GM23338 (cell line): ENCODE measurements at regions not wholly inside any gene's neighbourhood (a gene's known extent, or its start where the extent isn't known, plus 50 kb on each side); places are given as distances from the start of the nearest gene placed in this dataset.

Experiments used
- ATAC-seq: fragments of 200-7000 bp; cut with Tn5 transposase; 3 replicates; pipeline ENCODE4 v1.9.1; 2020
- DNase-seq: peaks from one replicate; pipeline ENCODE4 v3.0.0-alpha.2; 2015; ENCODE audit warnings: low spot score
- H2AFZ ChIP-seq: fragments of 200-600 bp; sonication (generic); 2 replicates; pipeline ENCODE4 v1.8.0; 2016; ENCODE audit warnings: antibody characterized with exemption, mild to moderate bottlenecking, moderate library complexity
- H3F3A ChIP-seq: fragments of 200-600 bp; sonication (generic); replicated peaks from 2 replicates; pipeline ENCODE4 v1.8.0; 2017; ENCODE audit warnings: antibody characterized with exemption, mixed run types, low read depth
- H3K27ac ChIP-seq: fragments of 200-600 bp; sonication (generic); 2 replicates; pipeline ENCODE4 v1.6.1; 2016; ENCODE audit warnings: low read depth
- H3K27me3 ChIP-seq: fragments of 200-600 bp; sonication (generic); 2 replicates; pipeline ENCODE4 v1.8.0; 2016; ENCODE audit warnings: mild to moderate bottlenecking, mixed run types, moderate library complexity; ENCODE audit not compliant: insufficient read depth
- H3K36me3 ChIP-seq: fragments of 200-600 bp; sonication (generic); 2 replicates; pipeline ENCODE4 v1.8.0; 2016; ENCODE audit warnings: mild to moderate bottlenecking; ENCODE audit not compliant: insufficient read depth
- H3K4me1 ChIP-seq: fragments of 200-600 bp; sonication (generic); 2 replicates; pipeline ENCODE4 v1.8.0; 2016; ENCODE audit warnings: mild to moderate bottlenecking, moderate library complexity; ENCODE audit not compliant: insufficient read depth
- H3K4me2 ChIP-seq: fragments of 200-600 bp; sonication (generic); 2 replicates; pipeline ENCODE4 v1.7.1; 2017; ENCODE audit warnings: mixed run types
- H3K4me3 ChIP-seq: fragments of 200-600 bp; sonication (generic); 2 replicates; pipeline ENCODE4 v1.6.1; 2016; ENCODE audit warnings: mixed run types
- H3K79me2 ChIP-seq: fragments of 200-600 bp; sonication (generic); replicated peaks from 2 replicates; pipeline ENCODE4 v1.8.0; 2017; ENCODE audit warnings: mild to moderate bottlenecking; ENCODE audit not compliant: insufficient read depth
- H3K9me2 ChIP-seq: fragments of 200-600 bp; sonication (generic); 2 replicates; pipeline ENCODE4 v1.8.0; 2017; ENCODE audit not compliant: insufficient read depth
- H4K20me1 ChIP-seq: fragments of 200-600 bp; sonication (generic); replicated peaks from 2 replicates; pipeline ENCODE4 v1.8.0; 2017; ENCODE audit warnings: mild to moderate bottlenecking; ENCODE audit not compliant: insufficient read depth
- H3K27ac Mint-ChIP-seq: 2 replicates; pipeline ENCODE4 v1.8.0; 2020; ENCODE audit warnings: inconsistent platforms, mild to moderate bottlenecking, moderate library complexity, mixed read lengths
- H3K27me3 Mint-ChIP-seq: 3 replicates; pipeline ENCODE4 v1.8.0; 2022; ENCODE audit warnings: low read depth, mild to moderate bottlenecking, moderate library complexity, mixed read lengths, inconsistent platforms; ENCODE audit not compliant: insufficient read depth, poor library complexity
- H3K36me3 Mint-ChIP-seq: 3 replicates; pipeline ENCODE4 v1.8.0; 2021; ENCODE audit warnings: low read depth, mild to moderate bottlenecking, inconsistent platforms, moderate library complexity, mixed read lengths
- H3K4me1 Mint-ChIP-seq: 3 replicates; pipeline ENCODE4 v1.8.0; 2020; ENCODE audit warnings: mild to moderate bottlenecking, inconsistent platforms, mixed read lengths
- H3K4me3 Mint-ChIP-seq: 3 replicates; pipeline ENCODE4 v1.8.0; 2021; ENCODE audit warnings: moderate library complexity, mild to moderate bottlenecking, inconsistent platforms, mixed read lengths
- H3K9me3 Mint-ChIP-seq: 3 replicates; pipeline ENCODE4 v1.8.0; 2020; ENCODE audit warnings: moderate library complexity, mild to moderate bottlenecking, inconsistent platforms, mixed read lengths
- CREB1 ChIP-seq: fragments of 250-450 bp; sonication (Bioruptor Pico); IDR thresholded peaks from 2 replicates; pipeline ENCODE4 v1.5.0; 2020; ENCODE audit warnings: low read depth, mild to moderate bottlenecking, moderate library complexity
- EZH2 ChIP-seq: fragments of 200-600 bp; sonication (generic); IDR thresholded peaks from one replicate; pipeline ENCODE4 v1.8.0; 2017; ENCODE audit warnings: antibody characterized with exemption, mild to moderate bottlenecking, low read depth; ENCODE audit not compliant: unreplicated experiment
- EZH2phosphoT487 ChIP-seq: fragments of 200-600 bp; sonication (generic); IDR thresholded peaks from one replicate; pipeline ENCODE4 v1.8.1; 2018; ENCODE audit warnings: antibody characterized with exemption; ENCODE audit not compliant: unreplicated experiment
- JUNB ChIP-seq: IDR thresholded peaks from one replicate; pipeline ENCODE4 v1.6.1; 2016; ENCODE audit warnings: antibody characterized with exemption; ENCODE audit not compliant: unreplicated experiment
- POLR2AphosphoS5 ChIP-seq: IDR thresholded peaks from 2 replicates; pipeline ENCODE4 v1.6.1; 2016; ENCODE audit warnings: antibody characterized with exemption, low read depth
- REST ChIP-seq: IDR thresholded peaks from one replicate; pipeline ENCODE4 v1.6.1; 2018; ENCODE audit warnings: antibody characterized with exemption; ENCODE audit not compliant: unreplicated experiment
- STAT1 ChIP-seq: IDR thresholded peaks from one replicate; pipeline ENCODE4 v1.6.1; 2016; ENCODE audit warnings: antibody characterized with exemption; ENCODE audit not compliant: unreplicated experiment
- ZNF331 ChIP-seq: fragments of 250-450 bp; sonication (Bioruptor Pico); IDR thresholded peaks from 2 replicates; pipeline ENCODE4 v1.5.0; 2020; ENCODE audit warnings: low read depth, mild to moderate bottlenecking, moderate library complexity
- TF ChIP-seq, protein P1 (sequence below): IDR thresholded peaks from 2 replicates; pipeline ENCODE4 v1.6.1; 2016; ENCODE audit warnings: antibody characterized with exemption
- TF ChIP-seq, protein P2 (sequence below), 2 experiments: fragments of 200-600 bp in 1 of 2; sonication (generic) in 1 of 2; conservative IDR thresholded peaks; 2 replicates each; pipeline versions ENCODE4 v1.5.1 to v1.6.1; 2016 to 2017; ENCODE audit warnings: antibody characterized with exemption in 2 of 2, low read depth in 2 of 2, mild to moderate bottlenecking in 2 of 2, moderate library complexity in 1 of 2

DNA sequence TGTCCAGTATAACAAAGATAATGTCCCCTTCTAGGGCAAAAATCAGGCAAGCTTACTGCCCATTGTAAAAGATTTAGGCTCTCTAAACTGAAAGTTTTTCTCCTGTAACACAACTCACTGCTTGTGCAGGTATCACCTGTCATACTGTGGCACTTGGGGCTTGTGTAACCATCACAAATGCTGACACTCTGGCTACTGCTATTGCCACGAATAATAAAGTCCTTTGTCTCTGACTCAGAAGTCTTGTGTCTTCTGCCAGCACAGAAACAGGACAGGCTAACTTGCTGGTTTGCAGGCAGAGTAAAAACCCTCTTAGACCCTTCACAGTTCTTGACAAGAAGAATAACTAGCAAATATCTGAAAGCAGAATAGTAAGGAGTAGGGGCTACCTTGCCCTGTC, 273.9 kb downstream of the RPS24 start (continued):
- TF ChIP-seq REST (no peak), CREB1 (CRISPR knock-in tag) (no peak), STAT1 (no peak)

GRCh38 chr10:78309536-78310237, 276.0 kb downstream of the RPS24 start:
- H3K9me2 ChIP-seq = no peaks in the 10 kb centered on the region
- H3K4me1 ChIP-seq = peaks cover 3% of the 10 kb centered on the region
- H3K4me3 Mint-ChIP-seq = no peak overlapping the region
- no peaks in the 10 kb centered on the region for H3K27me3 ChIP-seq
- no peak for DNase-seq
- no peak overlapping the region for H3K4me2 ChIP-seq
- TF ChIP-seq, protein P1, sequence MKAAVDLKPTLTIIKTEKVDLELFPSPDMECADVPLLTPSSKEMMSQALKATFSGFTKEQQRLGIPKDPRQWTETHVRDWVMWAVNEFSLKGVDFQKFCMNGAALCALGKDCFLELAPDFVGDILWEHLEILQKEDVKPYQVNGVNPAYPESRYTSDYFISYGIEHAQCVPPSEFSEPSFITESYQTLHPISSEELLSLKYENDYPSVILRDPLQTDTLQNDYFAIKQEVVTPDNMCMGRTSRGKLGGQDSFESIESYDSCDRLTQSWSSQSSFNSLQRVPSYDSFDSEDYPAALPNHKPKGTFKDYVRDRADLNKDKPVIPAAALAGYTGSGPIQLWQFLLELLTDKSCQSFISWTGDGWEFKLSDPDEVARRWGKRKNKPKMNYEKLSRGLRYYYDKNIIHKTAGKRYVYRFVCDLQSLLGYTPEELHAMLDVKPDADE = no peak
- TF ChIP-seq POLR2AphosphoS5 (no peak), JUNB (no peak), CREB1 (CRISPR knock-in tag) (no peak), EZH2 (no peak), STAT1 (no peak), ZNF331 (CRISPR knock-in tag) (no peak), EZH2phosphoT487 (no peak)
- TF ChIP-seq, protein P2, sequence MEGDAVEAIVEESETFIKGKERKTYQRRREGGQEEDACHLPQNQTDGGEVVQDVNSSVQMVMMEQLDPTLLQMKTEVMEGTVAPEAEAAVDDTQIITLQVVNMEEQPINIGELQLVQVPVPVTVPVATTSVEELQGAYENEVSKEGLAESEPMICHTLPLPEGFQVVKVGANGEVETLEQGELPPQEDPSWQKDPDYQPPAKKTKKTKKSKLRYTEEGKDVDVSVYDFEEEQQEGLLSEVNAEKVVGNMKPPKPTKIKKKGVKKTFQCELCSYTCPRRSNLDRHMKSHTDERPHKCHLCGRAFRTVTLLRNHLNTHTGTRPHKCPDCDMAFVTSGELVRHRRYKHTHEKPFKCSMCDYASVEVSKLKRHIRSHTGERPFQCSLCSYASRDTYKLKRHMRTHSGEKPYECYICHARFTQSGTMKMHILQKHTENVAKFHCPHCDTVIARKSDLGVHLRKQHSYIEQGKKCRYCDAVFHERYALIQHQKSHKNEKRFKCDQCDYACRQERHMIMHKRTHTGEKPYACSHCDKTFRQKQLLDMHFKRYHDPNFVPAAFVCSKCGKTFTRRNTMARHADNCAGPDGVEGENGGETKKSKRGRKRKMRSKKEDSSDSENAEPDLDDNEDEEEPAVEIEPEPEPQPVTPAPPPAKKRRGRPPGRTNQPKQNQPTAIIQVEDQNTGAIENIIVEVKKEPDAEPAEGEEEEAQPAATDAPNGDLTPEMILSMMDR (conservative IDR thresholded peaks at IDR 0.05; ENCODE audit: low read depth in 2 of 2) = no peak
- no peaks in the 10 kb centered on the region for H3K36me3 Mint-ChIP-seq
- H3K36me3 ChIP-seq = no peaks in the 10 kb centered on the region
- H4K20me1 ChIP-seq = no peaks in the 10 kb centered on the region
- H2AFZ ChIP-seq = no peak overlapping the region
- peaks cover 2% of the 10 kb centered on the region; the same call in 2 of the 3 replicates for H3K9me3 Mint-ChIP-seq
- H3K4me1 Mint-ChIP-seq = peaks cover 9% of the 10 kb centered on the region
- no peak overlapping the region for H3K4me3 ChIP-seq
- H3K79me2 ChIP-seq = no peaks in the 10 kb centered on the region
- H3F3A ChIP-seq = no peaks in the 10 kb centered on the region
- peaks cover 3% of the 10 kb centered on the region for H3K27me3 Mint-ChIP-seq
- ATAC-seq = no peak
- no peak overlapping the region for H3K27ac ChIP-seq
- no peak overlapping the region for H3K27ac Mint-ChIP-seq
